ENCODE measurements at regions not wholly inside any gene's neighbourhood (a gene's known extent, or its start where the extent isn't known, plus 50 kb on each side); places are given as distances from the start of the nearest gene placed in this dataset.

DNA sequence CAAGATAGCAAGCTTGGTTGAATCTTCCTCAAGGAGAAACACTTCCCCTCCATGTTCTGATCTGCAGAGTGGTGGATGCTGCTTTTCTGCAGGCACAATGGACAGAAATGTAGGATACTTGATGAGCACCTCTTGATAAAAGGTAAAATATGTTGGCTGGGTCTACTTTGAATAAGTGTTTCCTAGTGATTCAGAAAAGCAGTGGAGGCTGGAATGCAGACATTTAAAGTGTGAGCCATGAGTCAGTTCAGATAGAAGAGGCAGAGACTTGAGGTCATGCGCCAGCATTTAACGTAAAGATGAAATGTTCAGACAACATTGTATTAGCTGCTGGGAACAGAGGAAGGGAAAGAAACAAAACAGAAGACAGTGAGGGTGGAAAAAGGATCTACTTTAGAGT, 403.1 kb downstream of the ADRA2A start:
- TF ChIP-seq POLR2AphosphoS5 (IDR thresholded peaks at IDR 0.05; ENCODE audit: insufficient read depth, low read depth, low read length): no peak
- no peak for TF ChIP-seq POLR2A (IDR thresholded peaks at IDR 0.05; ENCODE audit: low read depth, low read length)
- TF ChIP-seq JUN (IDR thresholded peaks at IDR 0.05; ENCODE audit: borderline replicate concordance, insufficient read depth, insufficient read length, low read depth): no peak
- no peak for TF ChIP-seq EZH2 (IDR thresholded peaks at IDR 0.05; ENCODE audit: borderline replicate concordance, low read depth, low read length, severe bottlenecking)
- TF ChIP-seq, protein P1, sequence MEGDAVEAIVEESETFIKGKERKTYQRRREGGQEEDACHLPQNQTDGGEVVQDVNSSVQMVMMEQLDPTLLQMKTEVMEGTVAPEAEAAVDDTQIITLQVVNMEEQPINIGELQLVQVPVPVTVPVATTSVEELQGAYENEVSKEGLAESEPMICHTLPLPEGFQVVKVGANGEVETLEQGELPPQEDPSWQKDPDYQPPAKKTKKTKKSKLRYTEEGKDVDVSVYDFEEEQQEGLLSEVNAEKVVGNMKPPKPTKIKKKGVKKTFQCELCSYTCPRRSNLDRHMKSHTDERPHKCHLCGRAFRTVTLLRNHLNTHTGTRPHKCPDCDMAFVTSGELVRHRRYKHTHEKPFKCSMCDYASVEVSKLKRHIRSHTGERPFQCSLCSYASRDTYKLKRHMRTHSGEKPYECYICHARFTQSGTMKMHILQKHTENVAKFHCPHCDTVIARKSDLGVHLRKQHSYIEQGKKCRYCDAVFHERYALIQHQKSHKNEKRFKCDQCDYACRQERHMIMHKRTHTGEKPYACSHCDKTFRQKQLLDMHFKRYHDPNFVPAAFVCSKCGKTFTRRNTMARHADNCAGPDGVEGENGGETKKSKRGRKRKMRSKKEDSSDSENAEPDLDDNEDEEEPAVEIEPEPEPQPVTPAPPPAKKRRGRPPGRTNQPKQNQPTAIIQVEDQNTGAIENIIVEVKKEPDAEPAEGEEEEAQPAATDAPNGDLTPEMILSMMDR (IDR thresholded peaks at IDR 0.05; ENCODE audit: extremely low read depth in 1 of 2, insufficient read depth in 1 of 2, low read depth in 1 of 2, low read length in 2 of 2): no peak
- TF ChIP-seq MYC (IDR thresholded peaks at IDR 0.05; ENCODE audit: low read depth, low read length): no peak
- TF ChIP-seq, protein P2, sequence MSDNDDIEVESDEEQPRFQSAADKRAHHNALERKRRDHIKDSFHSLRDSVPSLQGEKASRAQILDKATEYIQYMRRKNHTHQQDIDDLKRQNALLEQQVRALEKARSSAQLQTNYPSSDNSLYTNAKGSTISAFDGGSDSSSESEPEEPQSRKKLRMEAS (IDR thresholded peaks at IDR 0.05; ENCODE audit: insufficient read depth, insufficient read length): no peak
- TF ChIP-seq FOS (IDR thresholded peaks at IDR 0.05; ENCODE audit: borderline replicate concordance, insufficient read depth, low read length): no peak
- no peak for TF ChIP-seq GATA2 (IDR thresholded peaks at IDR 0.05; ENCODE audit: insufficient read depth, insufficient read length, low read depth, low read length)

All from endothelial cell of umbilical vein (primary cell).